Common myeloid progenitor, CD34-positive (primary cell): ENCODE measurements at regions not wholly inside any gene's neighbourhood (a gene's known extent, or its start where the extent isn't known, plus 50 kb on each side); places are given as distances from the start of the nearest gene placed in this dataset.

Experiments used
- CTCF ChIA-PET: fragments of 350-600 bp; sonication (Branson Sonifier 250); formaldehyde crosslinking; loops from one replicate; lab custom pipeline; 2021; ENCODE audit warnings: antibody characterized with exemption; lab: Charles Lee
- POLR2A ChIA-PET: fragments of 350-600 bp; sonication (Branson Sonifier 250); formaldehyde crosslinking; loops from one replicate; lab custom pipeline; 2021; ENCODE audit warnings: antibody characterized with exemption; lab: Charles Lee
- DNase-seq, 3 donors: peaks; one replicate each; pipeline versions ENCODE4 v3.0.0 to v3.0.0-alpha.2; 2013
- H3K27ac ChIP-seq, 2 experiments: 1 replicate in 1 of 2; 2 replicates in 1 of 2; pipeline ENCODE4 v1.7.0; 2013; ENCODE audit warnings: inconsistent platforms in 2 of 2, low read length in 2 of 2, mild to moderate bottlenecking in 2 of 2, low read depth in 1 of 2, moderate library complexity in 1 of 2; ENCODE audit not compliant: severe bottlenecking in 2 of 2, insufficient read depth in 1 of 2, poor library complexity in 1 of 2
- H3K27me3 ChIP-seq, 5 experiments: replicated peaks in 2 of 5; 1 replicate in 3 of 5; 2 replicates in 2 of 5; pipeline versions ENCODE4 v1.6.1 to v1.7.0; 2013; ENCODE audit warnings: low read length in 4 of 5, mild to moderate bottlenecking in 2 of 5, moderate library complexity in 2 of 5, inconsistent platforms in 1 of 5; ENCODE audit not compliant: insufficient read depth in 5 of 5, control insufficient read depth in 4 of 5
- H3K36me3 ChIP-seq, 4 experiments: 1 replicate in 2 of 4; 2 replicates in 2 of 4; pipeline versions ENCODE4 v1.6.1 to v1.7.0; 2013; ENCODE audit warnings: low read length in 3 of 4, control low read depth in 1 of 4, mild to moderate bottlenecking in 1 of 4; ENCODE audit not compliant: control insufficient read depth in 4 of 4, insufficient read depth in 4 of 4
- H3K4me1 ChIP-seq, 4 experiments: 1 replicate in 3 of 4; 2 replicates in 1 of 4; pipeline versions ENCODE4 v1.6.1 to v1.7.1; 2013; ENCODE audit warnings: low read length in 3 of 4, mild to moderate bottlenecking in 3 of 4, control low read depth in 1 of 4, inconsistent platforms in 1 of 4, moderate library complexity in 1 of 4; ENCODE audit not compliant: control insufficient read depth in 4 of 4, insufficient read depth in 4 of 4; ENCODE audit errors: control extremely low read depth in 1 of 4
- H3K4me3 ChIP-seq, 7 experiments: 1 replicate in 4 of 7; 2 replicates in 3 of 7; pipeline versions ENCODE4 v1.5.1 to v1.7.0; 2013; ENCODE audit warnings: mild to moderate bottlenecking in 7 of 7, low read length in 6 of 7, moderate library complexity in 6 of 7, inconsistent platforms in 2 of 7, low read depth in 2 of 7, control low read depth in 1 of 7; ENCODE audit not compliant: insufficient read depth in 4 of 7, control insufficient read depth in 1 of 7; ENCODE audit errors: extremely low read depth in 1 of 7
- H3K9me3 ChIP-seq, 5 experiments: 1 replicate in 4 of 5; 2 replicates in 1 of 5; pipeline versions ENCODE4 v1.6.1 to v1.7.1; 2013; ENCODE audit warnings: low read length in 4 of 5, mild to moderate bottlenecking in 2 of 5, inconsistent platforms in 1 of 5, low read depth in 1 of 5, moderate library complexity in 1 of 5; ENCODE audit not compliant: control insufficient read depth in 4 of 5, insufficient read depth in 2 of 5; ENCODE audit errors: control extremely low read depth in 1 of 5
- WGBS: methylation state at CpG from one replicate; pipeline ENCODE4 v1.1.5; 2013; ENCODE audit not compliant: insufficient coverage; 5-methylcytosine and 5-hydroxymethylcytosine counted together

DNA sequence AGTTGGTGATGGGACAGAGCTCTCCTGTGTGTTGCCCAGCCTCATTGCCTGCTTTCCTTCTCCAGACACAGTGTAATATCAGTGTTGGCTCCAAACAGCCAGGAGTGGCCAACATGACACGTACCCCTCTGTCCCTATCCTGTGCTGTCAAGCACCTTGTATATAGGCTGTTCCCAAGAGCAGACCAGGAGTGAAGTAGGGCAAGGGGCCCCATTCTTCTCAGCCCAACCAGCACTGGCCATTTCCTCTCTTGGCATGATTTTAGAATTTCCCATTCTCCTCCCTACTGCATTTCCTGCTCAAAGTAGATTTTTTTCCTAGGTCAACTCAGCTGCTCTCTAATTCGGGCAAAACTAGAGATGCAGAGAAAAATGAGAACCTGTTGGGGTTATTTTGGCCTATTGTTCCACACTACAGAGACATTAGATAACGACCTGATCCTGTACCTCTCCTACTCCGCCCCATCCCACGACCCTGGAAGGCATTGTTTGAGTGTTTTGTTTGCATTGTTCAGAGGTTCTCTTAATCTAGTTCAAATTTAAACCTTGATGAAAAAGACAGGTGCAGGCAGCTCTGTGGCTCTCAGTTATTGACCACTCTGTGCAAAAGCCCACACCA lies 95.6 kb downstream of the RASSF10 start:
- CTCF ChIA-PET: no interaction called here
- peak in 1 of 3 donors; percentile 6 for DNase-seq
- peaks cover 0 to 6% (median 0%) of the 10 kb centered on the region in 5 experiments for H3K9me3 ChIP-seq
- no peaks in the 10 kb centered on the region for H3K36me3 ChIP-seq
- peak overlapping the region in 2 of 7 experiments; percentile 1 to 17 for H3K4me3 ChIP-seq
- 0% methylated on average over 1 of the region's 5 CpGs for WGBS
- no peak overlapping the region for H3K27ac ChIP-seq
- peaks cover 0 to 2% (median 0%) of the 10 kb centered on the region in 5 experiments for H3K27me3 ChIP-seq
- POLR2A ChIA-PET: no interaction called here
- H3K4me1 ChIP-seq: peaks cover 5 to 25% (median 21%) of the 10 kb centered on the region in 4 experiments

- peak; percentile 86 to 94 (median 93) for DNase-seq
- ChIA-PET POLR2A (no interaction called here), CTCF (interaction anchor here (0.8 to 1.2 kb wide), 2 partner anchors 9 to 97 kb away, joined by 3 to 6 read pairs; no protein-coding TSS in a partner anchor)
- Histone ChIP-seq H3K27ac (no peak overlapping the region), H3K9me3 (peaks cover 0 to 6% (median 0%) of the 10 kb centered on the region in 5 experiments), H3K36me3 (no peaks in the 10 kb centered on the region), H3K4me1 (peaks cover 5 to 25% (median 21%) of the 10 kb centered on the region in 4 experiments), H3K27me3 (peaks cover 0 to 2% (median 0%) of the 10 kb centered on the region in 5 experiments), H3K4me3 (peak overlapping the region in 1 of 7 experiments; percentile 17)
- 2% methylated on average over 4 of the region's 4 CpGs for WGBS
These were observed 96.2 kb downstream of the RASSF10 start for GRCh38 chr11:13105237-13105844.

DNA sequence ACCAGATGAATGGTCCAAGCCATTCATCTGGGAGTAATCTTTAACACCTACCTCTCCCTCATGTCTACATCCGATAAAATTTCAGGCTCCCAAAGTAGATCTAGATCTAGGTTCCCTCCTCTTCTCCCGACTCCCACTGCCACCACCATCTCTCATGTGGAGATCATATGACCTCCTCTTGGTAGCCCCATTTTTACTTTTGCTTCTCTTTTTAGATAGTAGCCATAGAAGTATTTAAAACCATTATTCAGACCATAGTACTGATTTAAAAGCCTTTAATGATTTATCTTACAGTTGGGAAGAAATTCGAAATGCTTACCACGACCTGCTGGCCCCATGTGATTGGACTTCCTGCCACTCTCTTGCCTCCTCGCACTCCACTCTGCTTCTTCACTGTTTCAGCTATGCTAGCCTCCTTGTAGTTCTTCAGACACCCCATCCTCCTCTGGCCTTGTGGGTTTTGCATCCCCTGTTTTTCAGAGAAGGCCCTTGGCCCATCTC lies 98.5 kb downstream of the RASSF10 start:
- WGBS: 41% methylated on average over 4 of the region's 5 CpGs
- H3K4me1 ChIP-seq: peaks cover 5 to 25% (median 21%) of the 10 kb centered on the region in 4 experiments
- peaks cover 0 to 2% (median 0%) of the 10 kb centered on the region in 5 experiments for H3K27me3 ChIP-seq
- no peak overlapping the region for H3K4me3 ChIP-seq
- H3K27ac ChIP-seq: no peak overlapping the region
- ChIA-PET CTCF (no interaction called here), POLR2A (no interaction called here)
- H3K9me3 ChIP-seq: peaks cover 0 to 6% (median 0%) of the 10 kb centered on the region in 5 experiments
- peak in 1 of 3 donors; percentile 36 for DNase-seq
- H3K36me3 ChIP-seq: no peaks in the 10 kb centered on the region

DNA sequence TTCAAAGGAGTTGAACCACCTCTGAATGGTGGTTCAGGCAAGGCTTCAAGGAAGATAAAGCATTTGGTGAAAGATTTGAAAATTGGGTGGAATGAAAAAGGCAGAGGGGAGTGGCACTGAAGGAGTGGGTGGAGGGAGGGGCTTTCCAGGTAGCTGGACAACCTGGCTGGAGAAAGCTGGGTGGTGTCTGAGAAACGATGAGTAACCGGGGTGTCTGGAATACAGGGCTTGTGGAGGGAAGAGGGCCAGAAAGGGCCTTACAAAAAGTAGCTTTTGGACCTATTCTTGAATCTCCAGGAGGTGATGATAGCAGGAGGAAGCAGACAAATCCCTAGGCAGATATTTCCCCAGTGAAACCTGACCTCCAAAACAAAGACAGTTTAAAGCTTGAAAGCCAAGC lies 99.3 kb downstream of the RASSF10 start:
- 100% methylated on average over 2 of the region's 2 CpGs for WGBS
- ChIA-PET POLR2A (no interaction called here), CTCF (no interaction called here)
- no peak overlapping the region for H3K27ac ChIP-seq
- peaks cover 5 to 25% (median 21%) of the 10 kb centered on the region in 4 experiments for H3K4me1 ChIP-seq
- H3K36me3 ChIP-seq: no peaks in the 10 kb centered on the region
- no peak overlapping the region for H3K4me3 ChIP-seq
- peaks cover 0 to 6% (median 0%) of the 10 kb centered on the region in 5 experiments for H3K9me3 ChIP-seq
- DNase-seq: no peak
- H3K27me3 ChIP-seq: peaks cover 0 to 2% (median 0%) of the 10 kb centered on the region in 5 experiments

DNA sequence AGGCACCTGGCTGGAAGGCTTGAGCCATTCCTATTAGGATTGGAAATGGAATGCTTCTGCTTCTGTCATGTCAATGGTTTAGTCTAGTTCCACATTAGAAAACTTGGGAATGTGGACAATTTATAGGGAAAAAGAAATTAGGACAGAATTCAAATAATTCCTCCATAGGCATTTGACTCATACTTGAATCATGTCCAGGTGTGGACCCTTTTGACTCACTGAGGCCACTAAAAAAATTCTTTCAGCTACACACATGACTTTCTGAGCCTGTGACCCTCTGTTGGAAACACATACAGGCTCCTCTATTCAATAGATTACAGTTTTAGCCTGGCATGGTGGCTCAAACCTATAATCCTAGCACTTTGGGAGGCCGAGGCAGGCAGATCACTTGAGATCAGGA lies 100.5 kb downstream of the RASSF10 start:
- peaks cover 5 to 22% (median 18%) of the 10 kb centered on the region in 4 experiments for H3K4me1 ChIP-seq
- no peak overlapping the region for H3K27ac ChIP-seq
- POLR2A ChIA-PET: no interaction called here
- peaks cover 0 to 6% (median 0%) of the 10 kb centered on the region in 5 experiments for H3K9me3 ChIP-seq
- peaks cover 0 to 2% (median 0%) of the 10 kb centered on the region in 5 experiments for H3K27me3 ChIP-seq
- CTCF ChIA-PET: no interaction called here
- H3K4me3 ChIP-seq: no peak overlapping the region
- H3K36me3 ChIP-seq: no peaks in the 10 kb centered on the region
- WGBS: 100% methylated on average over 1 of the region's 1 CpG
- no peak for DNase-seq

DNA sequence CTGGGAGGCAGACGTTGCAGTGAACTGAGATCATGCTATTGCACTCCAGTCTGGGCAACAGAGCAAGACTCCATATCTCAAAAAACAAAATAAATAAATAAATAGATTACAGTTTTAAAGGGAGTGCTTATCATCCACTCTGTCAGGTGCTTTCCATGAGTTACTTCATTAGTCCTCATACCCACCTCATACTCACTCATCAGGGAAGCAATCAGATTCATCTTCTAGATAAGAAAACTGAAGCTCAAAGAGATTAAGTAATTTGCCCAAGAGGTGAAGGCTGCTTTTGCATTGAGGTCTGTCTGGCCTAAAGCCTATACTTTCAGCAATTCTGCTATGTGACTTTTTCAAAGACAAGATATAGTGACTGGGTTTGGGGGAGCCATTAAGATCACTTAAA lies 101.0 kb downstream of the RASSF10 start:
- no peak overlapping the region for H3K4me3 ChIP-seq
- no peaks in the 10 kb centered on the region for H3K36me3 ChIP-seq
- H3K27me3 ChIP-seq: peaks cover 0 to 2% (median 0%) of the 10 kb centered on the region in 5 experiments
- ChIA-PET CTCF (no interaction called here), POLR2A (no interaction called here)
- DNase-seq: no peak
- 100% methylated on average over 1 of the region's 1 CpG for WGBS
- H3K27ac ChIP-seq: no peak overlapping the region
- H3K9me3 ChIP-seq: peaks cover 0 to 6% (median 0%) of the 10 kb centered on the region in 5 experiments
- peaks cover 5 to 17% (median 13%) of the 10 kb centered on the region in 4 experiments for H3K4me1 ChIP-seq
